GM23338 (cell line): ENCODE measurements at regions not wholly inside any gene's neighbourhood (a gene's known extent, or its start where the extent isn't known, plus 50 kb on each side); places are given as distances from the start of the nearest gene placed in this dataset.

ENCODE experiments used
- ATAC-seq: fragments of 200-7000 bp; cut with Tn5 transposase; 3 replicates; pipeline ENCODE4 v1.9.1; 2020
- DNase-seq: peaks from one replicate; pipeline ENCODE4 v3.0.0-alpha.2; 2015; ENCODE audit warnings: low spot score
- H2AFZ ChIP-seq: fragments of 200-600 bp; sonication (generic); 2 replicates; pipeline ENCODE4 v1.8.0; 2016; ENCODE audit warnings: antibody characterized with exemption, mild to moderate bottlenecking, moderate library complexity
- H3F3A ChIP-seq: fragments of 200-600 bp; sonication (generic); replicated peaks from 2 replicates; pipeline ENCODE4 v1.8.0; 2017; ENCODE audit warnings: antibody characterized with exemption, mixed run types, low read depth
- H3K27ac ChIP-seq: fragments of 200-600 bp; sonication (generic); 2 replicates; pipeline ENCODE4 v1.6.1; 2016; ENCODE audit warnings: low read depth
- H3K27me3 ChIP-seq: fragments of 200-600 bp; sonication (generic); 2 replicates; pipeline ENCODE4 v1.8.0; 2016; ENCODE audit warnings: mild to moderate bottlenecking, mixed run types, moderate library complexity; ENCODE audit not compliant: insufficient read depth
- H3K36me3 ChIP-seq: fragments of 200-600 bp; sonication (generic); 2 replicates; pipeline ENCODE4 v1.8.0; 2016; ENCODE audit warnings: mild to moderate bottlenecking; ENCODE audit not compliant: insufficient read depth
- H3K4me1 ChIP-seq: fragments of 200-600 bp; sonication (generic); 2 replicates; pipeline ENCODE4 v1.8.0; 2016; ENCODE audit warnings: mild to moderate bottlenecking, moderate library complexity; ENCODE audit not compliant: insufficient read depth
- H3K4me2 ChIP-seq: fragments of 200-600 bp; sonication (generic); 2 replicates; pipeline ENCODE4 v1.7.1; 2017; ENCODE audit warnings: mixed run types
- H3K4me3 ChIP-seq: fragments of 200-600 bp; sonication (generic); 2 replicates; pipeline ENCODE4 v1.6.1; 2016; ENCODE audit warnings: mixed run types
- H3K79me2 ChIP-seq: fragments of 200-600 bp; sonication (generic); replicated peaks from 2 replicates; pipeline ENCODE4 v1.8.0; 2017; ENCODE audit warnings: mild to moderate bottlenecking; ENCODE audit not compliant: insufficient read depth
- H3K9me2 ChIP-seq: fragments of 200-600 bp; sonication (generic); 2 replicates; pipeline ENCODE4 v1.8.0; 2017; ENCODE audit not compliant: insufficient read depth
- H4K20me1 ChIP-seq: fragments of 200-600 bp; sonication (generic); replicated peaks from 2 replicates; pipeline ENCODE4 v1.8.0; 2017; ENCODE audit warnings: mild to moderate bottlenecking; ENCODE audit not compliant: insufficient read depth
- H3K27ac Mint-ChIP-seq: 2 replicates; pipeline ENCODE4 v1.8.0; 2020; ENCODE audit warnings: inconsistent platforms, mild to moderate bottlenecking, moderate library complexity, mixed read lengths
- H3K27me3 Mint-ChIP-seq: 3 replicates; pipeline ENCODE4 v1.8.0; 2022; ENCODE audit warnings: low read depth, mild to moderate bottlenecking, moderate library complexity, mixed read lengths, inconsistent platforms; ENCODE audit not compliant: insufficient read depth, poor library complexity
- H3K36me3 Mint-ChIP-seq: 3 replicates; pipeline ENCODE4 v1.8.0; 2021; ENCODE audit warnings: low read depth, mild to moderate bottlenecking, inconsistent platforms, moderate library complexity, mixed read lengths
- H3K4me1 Mint-ChIP-seq: 3 replicates; pipeline ENCODE4 v1.8.0; 2020; ENCODE audit warnings: mild to moderate bottlenecking, inconsistent platforms, mixed read lengths
- H3K4me3 Mint-ChIP-seq: 3 replicates; pipeline ENCODE4 v1.8.0; 2021; ENCODE audit warnings: moderate library complexity, mild to moderate bottlenecking, inconsistent platforms, mixed read lengths
- H3K9me3 Mint-ChIP-seq: 3 replicates; pipeline ENCODE4 v1.8.0; 2020; ENCODE audit warnings: moderate library complexity, mild to moderate bottlenecking, inconsistent platforms, mixed read lengths
- CREB1 ChIP-seq: fragments of 250-450 bp; sonication (Bioruptor Pico); IDR thresholded peaks from 2 replicates; pipeline ENCODE4 v1.5.0; 2020; ENCODE audit warnings: low read depth, mild to moderate bottlenecking, moderate library complexity
- CTCF ChIP-seq, 2 experiments: fragments of 200-600 bp in 1 of 2; sonication (generic) in 1 of 2; conservative IDR thresholded peaks; 2 replicates each; pipeline versions ENCODE4 v1.5.1 to v1.6.1; 2016 to 2017; ENCODE audit warnings: antibody characterized with exemption in 2 of 2, low read depth in 2 of 2, mild to moderate bottlenecking in 2 of 2, moderate library complexity in 1 of 2
- ETS1 ChIP-seq: IDR thresholded peaks from 2 replicates; pipeline ENCODE4 v1.6.1; 2016; ENCODE audit warnings: antibody characterized with exemption
- EZH2 ChIP-seq: fragments of 200-600 bp; sonication (generic); IDR thresholded peaks from one replicate; pipeline ENCODE4 v1.8.0; 2017; ENCODE audit warnings: antibody characterized with exemption, mild to moderate bottlenecking, low read depth; ENCODE audit not compliant: unreplicated experiment
- EZH2phosphoT487 ChIP-seq: fragments of 200-600 bp; sonication (generic); IDR thresholded peaks from one replicate; pipeline ENCODE4 v1.8.1; 2018; ENCODE audit warnings: antibody characterized with exemption; ENCODE audit not compliant: unreplicated experiment
- JUNB ChIP-seq: IDR thresholded peaks from one replicate; pipeline ENCODE4 v1.6.1; 2016; ENCODE audit warnings: antibody characterized with exemption; ENCODE audit not compliant: unreplicated experiment
- NANOG ChIP-seq: IDR thresholded peaks from 2 replicates; pipeline ENCODE4 v1.6.1; 2016; ENCODE audit warnings: antibody characterized with exemption, borderline replicate concordance
- POLR2AphosphoS5 ChIP-seq: IDR thresholded peaks from 2 replicates; pipeline ENCODE4 v1.6.1; 2016; ENCODE audit warnings: antibody characterized with exemption, low read depth
- REST ChIP-seq: IDR thresholded peaks from one replicate; pipeline ENCODE4 v1.6.1; 2018; ENCODE audit warnings: antibody characterized with exemption; ENCODE audit not compliant: unreplicated experiment
- STAT1 ChIP-seq: IDR thresholded peaks from one replicate; pipeline ENCODE4 v1.6.1; 2016; ENCODE audit warnings: antibody characterized with exemption; ENCODE audit not compliant: unreplicated experiment
- ZNF114 ChIP-seq: fragments of 250-450 bp; sonication (Bioruptor Pico); IDR thresholded peaks from 2 replicates; pipeline ENCODE4 v1.5.0; 2020; ENCODE audit warnings: mild to moderate bottlenecking, moderate library complexity
- ZNF331 ChIP-seq: fragments of 250-450 bp; sonication (Bioruptor Pico); IDR thresholded peaks from 2 replicates; pipeline ENCODE4 v1.5.0; 2020; ENCODE audit warnings: low read depth, mild to moderate bottlenecking, moderate library complexity
- ZNF462 ChIP-seq: fragments of 250-450 bp; sonication (Bioruptor Pico); IDR thresholded peaks from 2 replicates; pipeline ENCODE4 v1.5.0; 2020; ENCODE audit warnings: mild to moderate bottlenecking, moderate library complexity

- TF ChIP-seq ZNF331 (CRISPR knock-in tag) (no peak), POLR2AphosphoS5 (no peak), JUNB (no peak), CTCF (conservative IDR thresholded peaks at IDR 0.05; ENCODE audit: low read depth in 2 of 2) (no peak), STAT1 (no peak), NANOG (no peak), ZNF114 (CRISPR knock-in tag) (no peak), REST (no peak), EZH2phosphoT487 (no peak), ZNF462 (CRISPR knock-in tag) (no peak), ETS1 (no peak), EZH2 (no peak), CREB1 (CRISPR knock-in tag) (no peak)
- H3K4me3 ChIP-seq = no peak overlapping the region
- ATAC-seq (no peak), DNase-seq (no peak)
- Mint-ChIP-seq H3K4me3 (no peak overlapping the region), H3K4me1 (no peaks in the 10 kb centered on the region), H3K36me3 (0 out of 3 replicates have a peak, but pooled peaks cover 3% of the 10 kb centered on the region), H3K9me3 (peaks cover 16% of the 10 kb centered on the region; the same call in 2 of the 3 replicates), H3K27me3 (peaks cover 2% of the 10 kb centered on the region), H3K27ac (no peak overlapping the region)
- H4K20me1 ChIP-seq = no peaks in the 10 kb centered on the region
- no peak overlapping the region for H2AFZ ChIP-seq
- no peaks in the 10 kb centered on the region for H3K79me2 ChIP-seq
- no peak overlapping the region for H3K27ac ChIP-seq
- no peaks in the 10 kb centered on the region for H3K36me3 ChIP-seq
- H3K4me1 ChIP-seq = no peaks in the 10 kb centered on the region
- H3K4me2 ChIP-seq = no peak overlapping the region
- H3K9me2 ChIP-seq = no peaks in the 10 kb centered on the region
- H3F3A ChIP-seq = no peaks in the 10 kb centered on the region
- no peaks in the 10 kb centered on the region for H3K27me3 ChIP-seq
These were observed 145.1 kb downstream of the QPCT start for GRCh38 chr2:37489536-37489935.
